K562 (cell line): ENCODE measurements at regions not wholly inside any gene's neighbourhood (a gene's known extent, or its start where the extent isn't known, plus 50 kb on each side); places are given as distances from the start of the nearest gene placed in this dataset.

Source experiments
- ATAC-seq: fragments of 200-7000 bp; cut with Tn5 transposase; 3 replicates; pipeline ENCODE4 v1.9.1; 2020; ENCODE audit warnings: moderate library complexity
- BruUV-seq: library from RNA; stranded (reverse); fragments of 400-500 nt; replicated peaks from 2 replicates; lab custom pipeline; 2021; lab: Mats Ljungman, UMichigan
- CTCF ChIA-PET: fragments of 300-600 bp; formaldehyde crosslinking; extraction: SDS; loops from one replicate; lab custom pipeline; 2021; ENCODE audit warnings: low intra/inter-chr PET ratio; lab: Yijun Ruan, JAX
- POLR2A ChIA-PET: fragments of 300-600, 350-650 bp; sonication (Branson Sonifier 250); formaldehyde crosslinking; extraction: SDS; loops from one replicate; lab custom pipeline; 2021; ENCODE audit warnings: antibody characterized with exemption, inconsistent platforms; lab: Yijun Ruan, JAX
- DNase-seq, 4 experiments: peaks; one replicate each; pipeline versions ENCODE4 v3.0.0 to v3.0.0-alpha.2; 2011 to 2018; ENCODE audit warnings: low spot score in 3 of 4, mixed read lengths in 3 of 4; ENCODE audit errors: extremely low read depth in 1 of 4
- FAIRE-seq: peaks from 2 replicates; lab custom pipeline; 2011; peaks lifted over from hg19 to GRCh38; lab: Jason Lieb, UNC
- H2AFZ ChIP-seq: 2 replicates; pipeline ENCODE4 v1.6.0; 2011; ENCODE audit warnings: low read depth, low read length, control low read depth, inconsistent platforms
- H3K27ac ChIP-seq: fragments of 200-600 bp; 3 replicates; pipeline ENCODE4 v1.8.0; 2011; ENCODE audit warnings: low read depth, mild to moderate bottlenecking, control low read depth, inconsistent platforms, low read length, moderate library complexity, mixed read lengths; ENCODE audit errors: extremely low read depth
- H3K27me3 ChIP-seq, 2 experiments: fragments of 300-600 bp in 1 of 2; 2 replicates in 1 of 2; 3 replicates in 1 of 2; pipeline versions ENCODE4 v1.6.0 to v1.8.0; 2011; ENCODE audit warnings: inconsistent platforms in 2 of 2, low read length in 2 of 2, mild to moderate bottlenecking in 1 of 2, mixed read lengths in 1 of 2, moderate library complexity in 1 of 2; ENCODE audit not compliant: control insufficient read depth in 2 of 2, insufficient read depth in 2 of 2
- H3K36me3 ChIP-seq: fragments of 300-600 bp; 3 replicates; pipeline ENCODE4 v1.8.0; 2011; ENCODE audit warnings: mild to moderate bottlenecking, low read length, inconsistent platforms; ENCODE audit not compliant: control insufficient read depth, insufficient read depth
- H3K4me1 ChIP-seq, 2 experiments: fragments of 200-600 bp in 1 of 2; replicated peaks in 1 of 2; 2 replicates in 1 of 2; 3 replicates in 1 of 2; pipeline versions ENCODE4 v1.5.1 to v1.8.0; 2011; ENCODE audit warnings: inconsistent platforms in 2 of 2, low read length in 2 of 2, mild to moderate bottlenecking in 1 of 2, mixed read lengths in 1 of 2, moderate library complexity in 1 of 2; ENCODE audit not compliant: control insufficient read depth in 2 of 2, insufficient read depth in 2 of 2
- H3K4me2 ChIP-seq: 2 replicates; pipeline ENCODE4 v1.6.1; 2011; ENCODE audit warnings: low read length, control low read depth, inconsistent platforms, mixed read lengths; ENCODE audit not compliant: insufficient read depth
- H3K4me3 ChIP-seq: fragments of 200-600 bp; sonication (generic), shearing (Covaris generic); 2 replicates; pipeline ENCODE4 v1.5.1; 2016; ENCODE audit warnings: control low read depth, inconsistent platforms
- H3K79me2 ChIP-seq: fragments of 200-600 bp; 3 replicates; pipeline ENCODE4 v1.8.0; 2011; ENCODE audit warnings: low read length, inconsistent platforms; ENCODE audit not compliant: control insufficient read depth, insufficient read depth
- H3K9ac ChIP-seq, 2 experiments: 2 replicates each; pipeline versions ENCODE4 v1.6.0 to v1.6.1; 2011; ENCODE audit warnings: low read depth in 2 of 2, low read length in 2 of 2, control low read depth in 1 of 2, inconsistent platforms in 1 of 2, mild to moderate bottlenecking in 1 of 2, mixed read lengths in 1 of 2; ENCODE audit not compliant: insufficient read depth in 1 of 2
- H3K9me1 ChIP-seq: one replicate; pipeline ENCODE4 v1.6.0; 2011; ENCODE audit warnings: inconsistent platforms, mild to moderate bottlenecking, low read length, moderate library complexity; ENCODE audit not compliant: control insufficient read depth, insufficient read depth
- H3K9me3 ChIP-seq: replicated peaks from 2 replicates; pipeline ENCODE4 v1.5.1; 2011; ENCODE audit warnings: low read depth, low read length, inconsistent platforms; ENCODE audit not compliant: control insufficient read depth, insufficient read depth
- H4K20me1 ChIP-seq: replicated peaks from 2 replicates; pipeline ENCODE4 v1.6.1; 2011; ENCODE audit warnings: low read length, inconsistent platforms, mixed read lengths; ENCODE audit not compliant: control insufficient read depth, insufficient read depth
- EGR1 ChIP-seq: fragments of 450-650 bp; conservative IDR thresholded peaks from 2 replicates; pipeline ENCODE4 v1.6.1; 2017; ENCODE audit warnings: mild to moderate bottlenecking
- FOXA3 ChIP-seq, 2 experiments: fragments of 450-650 bp in 1 of 2; sonication (generic) in 1 of 2; formaldehyde crosslinking; IDR thresholded peaks in 1 of 2; conservative IDR thresholded peaks in 1 of 2; 2 replicates each; pipeline versions ENCODE4 v1.4.0 to v1.8.0; 2020 to 2022; ENCODE audit warnings: mild to moderate bottlenecking in 2 of 2, missing genetic modification reagents in 1 of 2
- GABPA ChIP-seq: fragments of 200-800 bp; sonication (Bioruptor generic); conservative IDR thresholded peaks from 2 replicates; pipeline ENCODE4 v1.6.1; 2016; ENCODE audit warnings: low read depth, missing genetic modification characterization, missing compliant biosample characterization
- HDAC3 ChIP-seq: fragments of 450-650 bp; IDR thresholded peaks from 2 replicates; pipeline ENCODE4 v1.6.1; 2018; ENCODE audit warnings: borderline replicate concordance, mild to moderate bottlenecking, moderate library complexity; ENCODE audit not compliant: partially characterized antibody
- HLTF ChIP-seq: fragments of 450-650 bp; IDR thresholded peaks from 2 replicates; pipeline ENCODE4 v1.6.1; 2016
- KHSRP ChIP-seq: fragments of 450-650 bp; IDR thresholded peaks from 2 replicates; pipeline ENCODE4 v1.6.1; 2017
- MECOM ChIP-seq: fragments of 250-450 bp; sonication (Bioruptor Pico); IDR thresholded peaks from 2 replicates; pipeline ENCODE4 v1.8.0; 2022; ENCODE audit warnings: inconsistent platforms
- NEUROD1 ChIP-seq: fragments of 150-350 bp; IDR thresholded peaks from 2 replicates; pipeline ENCODE4 v1.6.1; 2014; ENCODE audit warnings: borderline replicate concordance, low read length, low read depth; ENCODE audit not compliant: partially characterized antibody
- POLR2H ChIP-seq: IDR thresholded peaks from 2 replicates; pipeline ENCODE4 v1.6.1; 2016; ENCODE audit warnings: missing genetic modification characterization, low read depth, mild to moderate bottlenecking, control low read depth, missing compliant biosample characterization, moderate library complexity
- TCFL5 ChIP-seq: fragments of 250-450 bp; sonication (Bioruptor Pico); conservative IDR thresholded peaks from 2 replicates; pipeline ENCODE4 v1.6.1; 2021; ENCODE audit warnings: mild to moderate bottlenecking, moderate library complexity, matching md5 sums
- THAP12 ChIP-seq: fragments of 250-450 bp; sonication (Bioruptor Pico); IDR thresholded peaks from 2 replicates; pipeline ENCODE4 v1.9.0; 2021; ENCODE audit warnings: mild to moderate bottlenecking, inconsistent platforms
- ZC3H4 ChIP-seq: sonication (generic); formaldehyde crosslinking; IDR thresholded peaks from 2 replicates; pipeline ENCODE4 v1.9.0; 2021; ENCODE audit warnings: missing genetic modification reagents, borderline replicate concordance
- ZNF133 ChIP-seq: fragments of 250-450 bp; sonication (Bioruptor Pico); IDR thresholded peaks from 2 replicates; pipeline ENCODE4 v1.4.0; 2020; ENCODE audit warnings: mild to moderate bottlenecking
- ZNF174 ChIP-seq: fragments of 250-450 bp; sonication (Bioruptor Pico); IDR thresholded peaks from 2 replicates; pipeline ENCODE4 v1.4.0; 2020; ENCODE audit warnings: mild to moderate bottlenecking
- ZNF589 ChIP-seq: fragments of 200-800 bp; sonication (Bioruptor generic); IDR thresholded peaks from 2 replicates; pipeline ENCODE4 v1.6.1; 2016; ENCODE audit warnings: low read depth, missing genetic modification characterization, missing compliant biosample characterization
- WGBS: fragments of 100-300 bp; shearing (Covaris generic); methylation state at CpG from one replicate; pipeline ENCODE4 v1.1.6; 2016; ENCODE audit warnings: low coverage, mixed read lengths; ENCODE audit not compliant: insufficient coverage; ENCODE audit errors: missing lambda C conversion rate; 5-methylcytosine and 5-hydroxymethylcytosine counted together
- in situ Hi-C: fragments of 300-500 bp; cut with MboI; formaldehyde crosslinking; loops from 4 replicates; pipeline ENCODE4 v1.15.0; 2018; ENCODE audit warnings: inconsistent platforms, mixed read lengths
- intact Hi-C: fragments of 100-400 bp; cut with micrococcal nuclease; formaldehyde crosslinking; loops from 2 replicates; pipeline ENCODE4 v1.14.2; 2022
- TF ChIP-seq, protein P1 (sequence below): fragments of 250-450 bp; sonication (Bioruptor Pico); IDR thresholded peaks from 2 replicates; pipeline ENCODE4 v1.8.0; 2021; ENCODE audit warnings: borderline replicate concordance, mild to moderate bottlenecking, moderate library complexity; ENCODE audit not compliant: poor library complexity, severe bottlenecking

DNA sequence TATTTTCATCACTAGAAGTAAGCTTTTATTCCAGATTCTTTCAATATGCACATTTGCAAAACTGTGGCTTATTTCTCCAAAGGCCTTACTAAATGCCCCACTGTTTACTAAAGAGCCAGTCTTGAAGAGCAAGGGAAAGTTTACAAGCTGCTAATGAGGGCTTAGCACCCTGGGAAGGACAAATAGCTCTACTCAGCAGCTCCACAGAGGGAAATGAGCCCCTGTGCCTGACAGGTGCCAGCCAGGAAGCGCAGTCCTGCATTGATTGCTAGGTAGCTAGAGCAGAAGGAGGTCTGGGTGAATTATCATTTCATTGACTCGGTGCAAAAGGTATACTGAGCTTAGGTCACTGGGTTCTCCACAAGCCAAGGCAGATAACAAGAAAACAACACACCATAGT lies 307.0 kb downstream of the SETD4 start:
- DNase-seq (no peak), ATAC-seq (no peak), FAIRE-seq (no peak)
- Histone ChIP-seq H3K4me3 (no peak overlapping the region), H4K20me1 (no peaks in the 10 kb centered on the region), H2AFZ (no peak overlapping the region), H3K27ac (no peak overlapping the region), H3K9me1 (no peaks in the 10 kb centered on the region), H3K79me2 (no peaks in the 10 kb centered on the region), H3K27me3 (peaks cover 5 to 12% of the 10 kb centered on the region in 2 experiments; a peak in 1 of 5 replicates), H3K4me2 (no peak overlapping the region), H3K36me3 (no peaks in the 10 kb centered on the region), H3K4me1 (no peaks in the 10 kb centered on the region), H3K9me3 (no peaks in the 10 kb centered on the region), H3K9ac (no peak overlapping the region)
- WGBS: 5% methylated on average over 2 of the region's 2 CpGs
- intact Hi-C loops: no loop called here
- ChIA-PET POLR2A (no interaction called here), CTCF (no interaction called here)
- in situ Hi-C loops: no loop called here
- no TSS peak for BruUV-seq
- TF ChIP-seq ZNF589: no peak
- TF ChIP-seq GABPA: no peak
- TF ChIP-seq FOXA3 (CRISPR knock-in tag; conservative IDR thresholded peaks at IDR 0.05 in 1 of 2, IDR thresholded peaks at IDR 0.05 in 1 of 2): no peak
- TF ChIP-seq HLTF: no peak
- no peak for TF ChIP-seq NEUROD1
- no peak for TF ChIP-seq ZNF174 (CRISPR knock-in tag)
- TF ChIP-seq, protein P1, sequence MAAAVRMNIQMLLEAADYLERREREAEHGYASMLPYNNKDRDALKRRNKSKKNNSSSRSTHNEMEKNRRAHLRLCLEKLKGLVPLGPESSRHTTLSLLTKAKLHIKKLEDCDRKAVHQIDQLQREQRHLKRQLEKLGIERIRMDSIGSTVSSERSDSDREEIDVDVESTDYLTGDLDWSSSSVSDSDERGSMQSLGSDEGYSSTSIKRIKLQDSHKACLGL: no peak
- TF ChIP-seq HDAC3: no peak
- no peak for TF ChIP-seq THAP12 (CRISPR knock-in tag)
- no peak for TF ChIP-seq TCFL5 (CRISPR knock-in tag)
- TF ChIP-seq POLR2H (tag): no peak
- TF ChIP-seq EGR1: no peak
- no peak for TF ChIP-seq MECOM (CRISPR knock-in tag)
- TF ChIP-seq KHSRP: no peak
- TF ChIP-seq ZC3H4: no peak
- TF ChIP-seq ZNF133: no peak
